ENCODE measurements at regions not wholly inside any gene's neighbourhood (a gene's known extent, or its start where the extent isn't known, plus 50 kb on each side); places are given as distances from the start of the nearest gene placed in this dataset.

DNA sequence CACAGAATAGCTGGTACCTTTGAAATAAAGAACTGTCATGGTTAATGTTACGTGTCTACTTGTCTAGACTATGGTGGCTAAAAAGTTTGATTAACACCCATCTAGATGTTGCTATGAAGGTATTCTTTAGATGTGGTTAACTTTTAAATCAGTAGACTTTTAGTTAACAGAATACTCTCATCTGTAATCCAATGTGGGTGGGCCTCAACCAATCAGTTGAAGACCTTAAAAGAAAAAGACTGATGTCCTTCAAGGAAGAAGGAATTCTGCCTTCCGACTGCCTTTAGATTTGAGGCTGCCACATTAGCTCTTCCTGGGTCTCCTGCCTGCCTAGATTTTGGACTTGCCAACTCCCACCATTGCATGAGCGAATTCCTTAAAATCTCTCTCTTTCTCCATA is 113.0 kb upstream of the CACUL1 start:
- TF ChIP-seq GATA2 (IDR thresholded peaks at IDR 0.05; ENCODE audit: low read depth, low read length) (no peak), GATA3 (IDR thresholded peaks at IDR 0.05; ENCODE audit: low read depth, low read length) (no peak)

All from SH-SY5Y (cell line).